GM19239 (cell line): ENCODE measurements at regions not wholly inside any gene's neighbourhood (a gene's known extent, or its start where the extent isn't known, plus 50 kb on each side); places are given as distances from the start of the nearest gene placed in this dataset.

ENCODE experiments used
- DNase-seq: peaks from one replicate; pipeline ENCODE4 v3.0.0; 2011; ENCODE audit warnings: low spot score; ENCODE audit not compliant: insufficient read length
- FAIRE-seq: peaks from 2 replicates; lab custom pipeline; 2011; peaks lifted over from hg19 to GRCh38; lab: Jason Lieb, UNC

DNA sequence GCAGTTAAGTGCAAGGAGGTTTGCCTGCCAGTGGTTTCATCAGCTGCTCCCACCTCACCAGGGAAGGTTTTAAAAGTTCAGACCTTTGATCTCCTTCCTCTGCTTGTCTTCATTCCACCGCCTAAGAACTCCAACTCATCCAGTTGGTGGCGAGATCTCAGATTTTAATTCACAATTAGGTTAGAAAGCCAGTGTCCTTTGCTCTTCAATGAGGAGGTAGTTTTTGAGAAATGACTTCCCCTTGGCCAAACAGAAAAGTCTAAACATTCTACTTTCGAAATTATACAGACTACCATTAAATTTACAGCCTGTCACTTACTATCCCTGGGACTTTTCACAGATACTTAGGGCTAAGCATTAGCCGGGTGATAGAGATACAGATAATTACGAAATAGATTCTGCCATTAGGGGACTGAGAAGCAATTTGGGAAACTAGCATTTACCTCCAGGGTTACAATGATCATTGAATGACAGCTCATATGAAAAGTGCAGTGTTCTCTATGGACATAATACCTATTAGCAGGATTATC, 513.4 kb upstream of the GHITM start:
- DNase-seq, result no peak
- no peak for FAIRE-seq

- DNase-seq, result no peak
- FAIRE-seq, result no peak
Observed at GRCh38 chr10:83632701-83633100, 506.6 kb upstream of the GHITM start.

DNA sequence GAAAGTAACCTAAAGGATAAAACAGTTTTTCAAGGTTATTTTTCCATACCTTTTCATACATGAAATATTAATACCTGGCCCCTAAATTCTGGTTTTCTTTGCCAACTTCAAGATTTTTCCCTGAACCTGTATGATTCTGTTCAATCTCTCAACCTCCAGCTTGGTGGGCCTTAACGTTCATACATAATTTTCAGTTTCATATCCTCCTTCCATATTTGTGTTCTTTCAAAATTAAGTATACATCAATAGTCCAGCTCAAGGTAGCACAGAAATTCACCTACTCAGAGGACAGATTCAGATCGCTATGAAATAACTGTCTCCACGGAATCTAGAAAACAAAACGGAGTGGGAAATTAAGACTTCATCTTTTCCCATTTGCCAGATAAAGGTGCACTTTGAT, 505.8 kb upstream of the GHITM start:
- FAIRE-seq, result no peak
- DNase-seq, result no peak

DNA sequence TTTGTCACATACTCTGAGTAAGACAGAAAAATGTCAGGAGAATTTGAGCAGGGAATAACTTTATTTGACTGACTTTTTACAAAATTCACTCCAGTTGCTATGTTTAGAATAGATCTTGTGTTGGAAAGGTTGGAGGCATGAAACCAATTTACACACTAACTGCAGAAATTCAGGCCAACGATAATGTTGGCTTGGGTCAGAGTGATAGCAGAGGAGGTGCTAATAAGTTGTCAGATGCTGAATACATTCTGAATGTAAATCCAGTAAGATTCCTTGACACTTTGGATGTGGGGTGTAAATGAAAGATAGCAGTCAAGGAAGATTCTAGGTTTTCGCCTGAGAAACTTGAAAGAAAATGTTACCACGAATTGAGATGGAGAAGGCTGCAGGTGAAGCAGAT, 502.5 kb upstream of the GHITM start:
- FAIRE-seq, result no peak
- DNase-seq, result no peak

- DNase-seq, result no peak
- no peak for FAIRE-seq
Observed at GRCh38 chr10:83647526-83647925, 491.8 kb upstream of the GHITM start.

- no peak for DNase-seq
- FAIRE-seq, result no peak
Observed at GRCh38 chr10:83648201-83648600, 491.1 kb upstream of the GHITM start.

GRCh38 chr10:83649471-83649870, 489.8 kb upstream of the GHITM start:
- DNase-seq (no peak), FAIRE-seq (no peak)

DNA sequence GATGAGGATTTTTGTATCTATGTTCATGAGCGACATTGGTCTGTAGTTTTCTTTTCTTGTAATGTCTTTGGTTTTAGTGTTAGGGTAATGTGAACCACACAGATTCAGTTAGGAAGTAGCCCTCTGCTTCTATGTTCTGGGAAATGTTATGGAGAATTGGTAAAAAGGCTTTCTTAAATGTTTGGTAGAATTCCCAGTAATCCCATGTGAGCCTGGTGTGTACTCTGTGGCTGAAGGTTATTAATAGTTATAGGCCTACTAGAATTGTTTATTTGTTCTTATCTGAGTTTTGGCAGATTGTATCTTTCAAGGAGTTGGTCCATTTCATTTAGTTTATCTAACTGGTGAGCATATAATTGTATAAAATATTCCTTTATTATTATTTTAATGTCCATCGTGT, 484.6 kb upstream of the GHITM start:
- no peak for DNase-seq
- no peak for FAIRE-seq

DNA sequence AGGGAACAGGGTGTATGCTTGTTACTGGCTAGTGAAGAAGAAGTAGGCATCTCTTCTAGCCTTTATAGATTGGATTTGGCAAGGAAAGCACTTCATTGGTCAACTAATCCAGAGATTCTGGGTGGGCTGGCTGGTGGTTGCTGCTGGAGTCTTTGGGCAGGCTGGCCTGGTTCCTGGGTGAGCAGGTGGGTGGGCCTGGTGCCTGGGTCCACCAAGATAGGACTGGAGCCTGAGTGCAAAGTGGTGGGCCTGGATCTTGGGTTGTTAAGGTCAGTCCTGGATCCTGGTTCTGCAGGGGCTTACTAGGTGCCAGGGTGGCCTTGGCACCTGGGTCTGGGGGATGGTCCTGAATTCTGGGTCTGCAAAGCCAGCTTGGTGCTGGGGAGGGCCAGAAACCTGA, 482.4 kb upstream of the GHITM start:
- DNase-seq (no peak), FAIRE-seq (no peak)

- FAIRE-seq (no peak), DNase-seq (no peak)
Observed at GRCh38 chr10:83657487-83657886, 481.8 kb upstream of the GHITM start.

GRCh38 chr10:83663918-83664317, 475.4 kb upstream of the GHITM start:
- no peak for FAIRE-seq
- DNase-seq, result no peak

DNA sequence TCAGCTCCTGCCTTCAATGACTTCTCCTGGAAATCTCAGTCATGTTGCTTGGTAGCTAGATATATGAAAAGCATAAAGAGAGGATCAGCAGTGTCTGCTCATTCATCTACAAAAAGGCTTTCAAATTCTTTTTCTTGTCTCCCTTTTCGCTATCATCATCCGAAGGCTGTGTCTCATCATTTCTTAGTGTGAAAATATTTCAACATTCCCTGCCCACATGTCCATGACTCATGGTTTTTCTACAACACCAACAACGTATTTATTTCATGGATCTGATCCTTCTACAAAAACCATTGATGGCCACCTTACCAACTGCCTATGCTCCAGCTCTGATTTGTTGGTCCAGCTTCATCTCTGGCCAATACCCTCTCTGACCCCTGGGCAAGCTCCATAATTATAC, 472.5 kb upstream of the GHITM start:
- FAIRE-seq (no peak), DNase-seq (no peak)

DNA sequence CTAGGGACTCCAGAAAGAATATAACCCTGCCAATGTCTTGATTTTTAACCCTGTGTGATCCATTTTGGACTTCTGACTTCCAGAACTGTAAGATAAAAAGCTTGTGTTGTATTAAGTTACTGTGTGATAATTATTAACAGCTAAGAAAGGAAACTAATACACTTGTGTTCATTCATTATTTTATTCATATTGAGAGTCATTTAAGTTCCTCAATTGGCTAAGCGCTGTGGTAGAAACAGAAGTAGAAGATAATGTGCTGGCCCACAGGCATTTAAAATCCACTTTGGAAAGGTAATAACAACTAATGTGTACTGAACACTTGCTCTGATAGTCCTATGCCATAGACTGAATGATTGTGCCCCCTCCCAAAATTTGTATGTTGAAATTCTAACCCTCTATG, 471.7 kb upstream of the GHITM start:
- no peak for FAIRE-seq
- no peak for DNase-seq

DNA sequence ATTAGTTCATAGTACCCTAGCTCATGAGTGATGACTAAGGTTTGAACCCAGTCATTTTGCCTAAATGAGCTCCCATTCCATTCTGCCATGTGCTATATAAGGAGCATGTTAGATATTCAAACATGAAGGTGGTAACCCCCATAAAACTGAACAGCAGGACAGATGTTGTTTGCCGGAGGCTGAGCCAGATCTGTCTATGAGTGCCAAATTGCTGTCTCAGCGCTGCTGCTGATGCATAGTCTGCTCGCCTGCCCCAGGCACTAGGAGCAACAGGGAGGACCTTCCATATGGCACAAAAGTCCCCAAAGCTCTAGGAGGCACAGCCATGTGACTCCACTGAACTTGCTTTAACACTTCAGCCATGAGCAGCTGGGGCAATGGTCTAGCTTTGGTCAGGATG, 466.0 kb upstream of the GHITM start:
- DNase-seq (no peak), FAIRE-seq (no peak)

DNA sequence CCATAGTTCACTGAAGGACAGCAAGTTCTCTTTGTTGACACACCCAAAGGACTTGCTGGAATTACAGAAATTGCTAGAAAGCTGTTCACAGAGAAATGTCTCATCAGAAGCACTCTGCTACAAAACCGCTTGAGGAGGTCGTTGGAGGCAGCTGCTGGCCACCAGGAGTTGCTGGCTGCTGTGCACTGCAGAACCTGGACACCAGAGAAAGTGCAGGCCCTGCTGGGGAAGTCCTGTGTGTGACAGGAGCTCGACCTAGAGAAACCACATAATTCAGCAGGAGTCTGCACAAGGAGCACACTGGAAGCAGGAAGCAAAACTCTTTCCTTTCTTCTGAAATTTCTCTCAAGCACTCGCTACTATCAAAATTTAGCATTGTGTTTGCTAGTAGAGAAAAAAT, 461.5 kb upstream of the GHITM start:
- FAIRE-seq, result peak; percentile 80
- DNase-seq, result no peak

DNA sequence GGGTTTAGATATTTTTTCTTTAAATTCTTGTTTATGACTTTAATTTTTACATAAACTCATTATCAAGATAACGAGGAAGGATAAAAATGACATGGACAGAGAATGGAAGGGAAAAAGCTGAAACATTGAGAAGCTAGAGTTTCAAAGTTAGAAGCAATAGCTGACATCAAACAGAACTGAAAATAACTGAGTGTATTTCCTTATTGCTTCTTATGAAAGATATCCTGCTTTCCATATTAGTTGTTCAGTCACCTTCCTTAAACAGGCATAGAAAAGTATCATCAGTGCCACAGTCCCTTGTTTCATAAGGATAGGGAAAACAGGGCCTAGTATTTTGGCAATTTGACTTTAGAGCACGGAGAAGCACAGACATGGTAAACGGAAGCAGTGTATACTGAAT, 460.5 kb upstream of the GHITM start:
- DNase-seq (no peak), FAIRE-seq (peak; percentile 64)

GRCh38 chr10:83680470-83680891, 458.8 kb upstream of the GHITM start:
- DNase-seq (peak; percentile 61), FAIRE-seq (peak; percentile 99)

DNA sequence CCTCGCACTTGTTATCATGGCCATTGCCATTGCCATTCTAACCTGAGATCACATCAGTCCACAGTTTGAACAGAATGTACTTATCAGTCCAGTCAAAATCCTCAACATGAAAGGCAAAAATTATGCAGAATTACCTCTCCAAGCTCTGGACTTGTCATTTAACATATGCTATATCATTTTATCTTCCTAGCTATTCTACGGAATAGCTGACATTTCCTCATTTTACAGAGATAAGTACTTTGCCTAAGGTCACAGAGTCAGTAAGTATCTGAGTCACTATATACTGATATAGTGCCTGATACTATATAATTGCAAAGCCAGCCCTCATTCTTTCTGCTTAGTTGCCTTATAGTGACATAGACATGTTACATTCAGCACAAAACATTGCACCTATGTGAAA, 456.9 kb upstream of the GHITM start:
- DNase-seq (no peak), FAIRE-seq (no peak)

GRCh38 chr10:83685458-83685857, 453.9 kb upstream of the GHITM start:
- DNase-seq, result no peak
- FAIRE-seq, result no peak

DNA sequence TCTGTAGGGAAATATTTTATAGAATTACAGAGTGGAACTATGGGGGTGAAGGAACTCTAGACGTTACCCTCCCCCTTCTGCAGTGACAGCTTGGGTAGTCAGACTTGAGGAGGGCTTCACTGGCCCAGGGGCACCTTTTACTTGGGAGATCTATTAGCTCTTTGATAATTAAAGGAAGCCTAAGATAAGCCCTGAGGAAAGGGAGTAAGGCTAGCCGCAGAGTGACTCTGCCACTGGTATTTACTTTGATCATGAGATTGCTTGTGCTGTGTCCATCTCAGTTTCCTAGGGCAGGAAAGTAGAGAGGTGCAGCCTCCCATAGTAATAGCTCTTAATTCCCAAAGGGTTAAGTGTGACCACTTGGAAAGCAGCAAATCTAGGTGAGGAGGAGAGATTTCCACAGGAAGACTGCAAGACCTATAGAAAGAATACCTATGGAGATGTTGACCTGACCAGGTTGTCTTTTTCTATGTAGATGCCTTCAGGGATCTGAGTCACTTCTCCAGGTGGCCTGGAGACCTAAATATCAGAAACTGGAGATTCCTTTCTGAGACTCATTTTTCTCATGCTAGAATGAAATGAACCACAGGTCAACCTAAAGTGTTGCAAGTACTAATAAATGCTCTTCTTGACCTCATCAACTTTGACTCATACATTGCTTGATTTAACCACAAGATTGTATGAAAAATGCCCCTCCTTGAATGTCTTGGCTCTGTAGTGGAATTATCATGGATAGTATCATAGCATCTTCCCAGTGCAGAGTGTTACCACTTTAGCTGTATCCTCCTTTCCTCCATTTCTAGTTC, 447.3 kb upstream of the GHITM start:
- FAIRE-seq (no peak), DNase-seq (no peak)

GRCh38 chr10:83698899-83699298, 440.4 kb upstream of the GHITM start:
- DNase-seq (no peak), FAIRE-seq (no peak)

- FAIRE-seq, result no peak
- no peak for DNase-seq
Observed at GRCh38 chr10:83701799-83702198, 437.5 kb upstream of the GHITM start.
